ENCODE measurements at regions not wholly inside any gene's neighbourhood (a gene's known extent, or its start where the extent isn't known, plus 50 kb on each side); places are given as distances from the start of the nearest gene placed in this dataset.
A peak's percentile ranks its signal among the peaks of the same experiment; 100 is the strongest.

GRCh38 chr13:105259426-105259825 is 1276.0 kb downstream of the EFNB2 start:
- DNase-seq = peak; percentile 3

GRCh38 chr13:105255472-105255871 is 1280.0 kb downstream of the EFNB2 start:
- no peak for DNase-seq

GRCh38 chr13:105251293-105251692 is 1284.2 kb downstream of the EFNB2 start:
- DNase-seq = no peak

GRCh38 chr13:105247830-105248229 is 1287.6 kb downstream of the EFNB2 start:
- no peak for DNase-seq

- DNase-seq = no peak
These were observed 1295.1 kb downstream of the EFNB2 start for GRCh38 chr13:105240371-105240770.

GRCh38 chr13:105232439-105232838 is 1303.0 kb downstream of the EFNB2 start:
- no peak for DNase-seq

- DNase-seq = no peak
These were observed 1303.5 kb downstream of the EFNB2 start for GRCh38 chr13:105232006-105232405.

GRCh38 chr13:105231579-105231978 is 1303.9 kb downstream of the EFNB2 start:
- DNase-seq = no peak

- no peak for DNase-seq
These were observed 1314.6 kb downstream of the EFNB2 start for GRCh38 chr13:105220881-105221280.

- no peak for DNase-seq
These were observed 1315.4 kb downstream of the EFNB2 start for GRCh38 chr13:105220063-105220462.

GRCh38 chr13:105219651-105220050 is 1315.8 kb downstream of the EFNB2 start:
- no peak for DNase-seq

GRCh38 chr13:105213512-105213911 is 1322.0 kb downstream of the EFNB2 start:
- DNase-seq = no peak

- DNase-seq = no peak
These were observed 1327.7 kb downstream of the EFNB2 start for GRCh38 chr13:105207572-105208293.

- peak; percentile 31 for DNase-seq
These were observed 1333.1 kb downstream of the EFNB2 start for GRCh38 chr13:105202354-105202753.

GRCh38 chr13:105201351-105201750 is 1334.1 kb downstream of the EFNB2 start:
- no peak for DNase-seq

GRCh38 chr13:105200181-105200580 is 1335.3 kb downstream of the EFNB2 start:
- no peak for DNase-seq

- no peak for DNase-seq
These were observed 1339.4 kb downstream of the EFNB2 start for GRCh38 chr13:105196052-105196451.

GRCh38 chr13:105193026-105193425 is 1342.4 kb downstream of the EFNB2 start:
- no peak for DNase-seq

- no peak for DNase-seq
These were observed 1351.3 kb downstream of the EFNB2 start for GRCh38 chr13:105184201-105184600.

- peak; percentile 14 for DNase-seq
These were observed 1358.1 kb downstream of the EFNB2 start for GRCh38 chr13:105177265-105177900.

GRCh38 chr13:105170438-105170837 is 1365.0 kb downstream of the EFNB2 start:
- no peak for DNase-seq

- no peak for DNase-seq
These were observed 1367.2 kb downstream of the EFNB2 start for GRCh38 chr13:105168295-105168694.

GRCh38 chr13:105167385-105167784 is 1368.1 kb downstream of the EFNB2 start:
- DNase-seq = no peak

GRCh38 chr13:105165449-105166125 is 1369.9 kb downstream of the EFNB2 start:
- DNase-seq = no peak
